HCT116 (cell line): ENCODE measurements at regions not wholly inside any gene's neighbourhood (a gene's known extent, or its start where the extent isn't known, plus 50 kb on each side); places are given as distances from the start of the nearest gene placed in this dataset.

Experiments used
- SP1 ChIP-seq: IDR thresholded peaks from 2 replicates; pipeline ENCODE4 v1.6.1; 2012; ENCODE audit warnings: low read depth
- TF ChIP-seq, protein P1 (sequence below), 3 experiments: fragments of 200-600 bp in 1 of 3; sonication (generic) in 1 of 3; IDR thresholded peaks in 2 of 3; conservative IDR thresholded peaks in 1 of 3; 2 replicates each; pipeline ENCODE4 v1.5.1; 2012 to 2017; ENCODE audit warnings: low read depth in 2 of 3, low read length in 2 of 3, antibody characterized with exemption in 1 of 3, borderline replicate concordance in 1 of 3, control low read depth in 1 of 3, mild to moderate bottlenecking in 1 of 3, mixed read lengths in 1 of 3, mixed run types in 1 of 3, moderate library complexity in 1 of 3; ENCODE audit not compliant: insufficient read depth in 1 of 3

DNA sequence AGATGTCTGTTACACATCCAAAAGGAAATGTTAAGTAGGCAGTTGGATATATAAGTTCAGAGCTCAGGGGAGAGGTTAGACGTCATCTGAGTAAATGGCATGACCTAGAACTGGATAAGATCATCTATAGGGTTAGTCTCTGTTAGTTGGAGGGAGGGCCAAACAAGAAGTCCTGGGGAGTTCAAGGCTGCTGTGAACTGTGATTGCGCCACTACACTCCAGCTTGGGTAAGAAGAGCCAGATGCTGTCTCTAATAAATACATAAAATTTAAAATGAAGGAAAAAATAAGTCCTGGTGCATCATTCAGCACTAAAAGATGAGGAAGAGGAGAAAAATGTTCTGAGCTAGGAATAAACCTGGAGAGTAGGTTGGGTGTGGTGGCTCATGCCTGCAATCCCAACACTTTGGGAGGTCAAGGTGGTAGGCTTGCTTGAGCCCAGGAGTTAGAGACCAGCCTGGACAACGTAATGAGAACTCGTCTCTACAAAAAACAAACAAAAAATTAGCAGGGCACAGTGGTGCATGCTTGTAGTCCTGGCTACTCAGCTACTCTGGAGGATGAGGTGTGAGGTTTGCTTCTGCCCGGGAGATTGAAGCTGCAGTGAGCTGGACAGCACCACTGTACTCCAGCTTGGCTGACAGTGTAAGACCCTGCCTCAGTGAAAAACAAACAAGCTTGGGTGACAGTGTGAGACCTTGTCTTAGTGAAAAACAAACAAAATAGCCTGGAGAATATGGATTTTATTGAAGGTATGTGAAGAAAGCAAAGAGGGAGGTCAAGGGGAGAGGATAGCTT lies 123.6 kb downstream of the ACTBL2 start:
- TF ChIP-seq, protein P1, sequence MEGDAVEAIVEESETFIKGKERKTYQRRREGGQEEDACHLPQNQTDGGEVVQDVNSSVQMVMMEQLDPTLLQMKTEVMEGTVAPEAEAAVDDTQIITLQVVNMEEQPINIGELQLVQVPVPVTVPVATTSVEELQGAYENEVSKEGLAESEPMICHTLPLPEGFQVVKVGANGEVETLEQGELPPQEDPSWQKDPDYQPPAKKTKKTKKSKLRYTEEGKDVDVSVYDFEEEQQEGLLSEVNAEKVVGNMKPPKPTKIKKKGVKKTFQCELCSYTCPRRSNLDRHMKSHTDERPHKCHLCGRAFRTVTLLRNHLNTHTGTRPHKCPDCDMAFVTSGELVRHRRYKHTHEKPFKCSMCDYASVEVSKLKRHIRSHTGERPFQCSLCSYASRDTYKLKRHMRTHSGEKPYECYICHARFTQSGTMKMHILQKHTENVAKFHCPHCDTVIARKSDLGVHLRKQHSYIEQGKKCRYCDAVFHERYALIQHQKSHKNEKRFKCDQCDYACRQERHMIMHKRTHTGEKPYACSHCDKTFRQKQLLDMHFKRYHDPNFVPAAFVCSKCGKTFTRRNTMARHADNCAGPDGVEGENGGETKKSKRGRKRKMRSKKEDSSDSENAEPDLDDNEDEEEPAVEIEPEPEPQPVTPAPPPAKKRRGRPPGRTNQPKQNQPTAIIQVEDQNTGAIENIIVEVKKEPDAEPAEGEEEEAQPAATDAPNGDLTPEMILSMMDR (IDR thresholded peaks at IDR 0.05 in 2 of 3, conservative IDR thresholded peaks at IDR 0.05 in 1 of 3; ENCODE audit: borderline replicate concordance in 1 of 3, insufficient read depth in 1 of 3, low read depth in 2 of 3, low read length in 2 of 3) = no peak
- no peak for TF ChIP-seq SP1
